ACHN (cell line): ENCODE measurements at regions not wholly inside any gene's neighbourhood (a gene's known extent, or its start where the extent isn't known, plus 50 kb on each side); places are given as distances from the start of the nearest gene placed in this dataset.

Source experiments
- DNase-seq: peaks from one replicate; pipeline ENCODE4 v3.0.0-alpha.2; 2015
- in situ Hi-C: cut with HindIII; loops from 2 replicates; pipeline ENCODE4 v1.10.0; 2017; ENCODE audit warnings: low sequenced_read_pairs, low pct_ligation_motif_present, low pct_unique_long_range_greater_than_20kb

GRCh38 chr10:30256084-30256483 lies 93.0 kb downstream of the MTPAP start:
- in situ Hi-C loops = no loop called here
- DNase-seq = no peak

DNA sequence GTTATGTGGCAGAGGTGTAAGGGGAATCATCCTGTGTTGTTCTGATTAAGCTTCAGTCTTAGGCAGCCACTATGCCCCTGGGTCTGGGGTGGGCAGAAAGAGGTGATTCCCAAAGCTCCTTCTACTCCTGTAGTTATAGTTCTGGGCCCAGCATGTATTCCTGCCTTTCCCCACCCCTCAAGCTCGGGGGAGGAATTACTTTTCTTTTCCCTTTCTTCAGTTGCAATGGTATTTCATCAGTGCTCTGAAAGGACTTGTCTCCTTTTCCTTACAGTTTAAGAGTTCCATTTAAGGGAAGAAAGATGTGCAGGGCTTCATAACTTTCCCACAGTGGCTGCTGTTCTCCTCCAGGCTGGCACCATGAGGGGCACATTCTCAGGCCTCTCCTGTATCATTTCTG lies 94.2 kb downstream of the MTPAP start:
- in situ Hi-C loops = no loop called here
- DNase-seq = no peak

DNA sequence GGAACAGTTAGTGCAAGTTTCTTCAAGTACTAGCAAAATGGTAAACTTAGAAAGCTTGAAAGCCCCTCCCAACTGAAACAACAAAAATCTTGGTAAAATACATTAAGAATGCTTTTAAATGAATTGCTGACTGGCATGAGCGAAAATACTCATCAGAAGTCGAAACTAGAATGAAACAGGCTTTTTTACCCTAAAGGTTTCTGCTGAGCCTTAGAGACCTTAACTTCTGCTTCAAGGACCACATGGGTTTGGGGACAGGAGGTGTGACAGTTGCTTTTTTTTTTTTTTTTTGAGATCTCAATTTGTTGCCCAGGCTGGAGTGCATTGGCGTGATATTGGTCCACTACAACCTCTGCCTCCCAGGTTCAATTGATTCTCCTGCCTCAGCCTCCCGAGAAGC lies 100.3 kb downstream of the MTPAP start:
- no peak for DNase-seq
- in situ Hi-C loops = no loop called here

DNA sequence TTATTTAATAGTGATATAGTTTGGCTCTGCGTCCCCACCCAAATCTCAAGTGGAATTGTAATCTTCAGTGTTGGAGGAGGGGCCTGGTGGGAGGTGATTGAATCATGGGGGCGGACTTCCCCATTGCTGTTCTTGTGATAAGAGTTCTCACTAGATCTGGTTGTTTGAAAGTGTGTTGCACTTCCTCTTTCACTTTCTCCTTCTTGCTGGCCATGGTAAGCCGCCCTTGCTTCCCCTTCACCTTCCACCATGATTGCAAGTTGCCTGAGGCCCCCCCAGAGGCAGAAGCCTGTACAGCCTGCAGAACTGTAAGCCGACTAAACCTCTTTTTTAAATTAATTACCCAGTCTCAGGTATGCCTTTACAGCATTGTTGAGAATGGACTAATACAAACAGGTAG lies 101.4 kb downstream of the MTPAP start:
- DNase-seq = no peak
- in situ Hi-C loops = no loop called here

DNA sequence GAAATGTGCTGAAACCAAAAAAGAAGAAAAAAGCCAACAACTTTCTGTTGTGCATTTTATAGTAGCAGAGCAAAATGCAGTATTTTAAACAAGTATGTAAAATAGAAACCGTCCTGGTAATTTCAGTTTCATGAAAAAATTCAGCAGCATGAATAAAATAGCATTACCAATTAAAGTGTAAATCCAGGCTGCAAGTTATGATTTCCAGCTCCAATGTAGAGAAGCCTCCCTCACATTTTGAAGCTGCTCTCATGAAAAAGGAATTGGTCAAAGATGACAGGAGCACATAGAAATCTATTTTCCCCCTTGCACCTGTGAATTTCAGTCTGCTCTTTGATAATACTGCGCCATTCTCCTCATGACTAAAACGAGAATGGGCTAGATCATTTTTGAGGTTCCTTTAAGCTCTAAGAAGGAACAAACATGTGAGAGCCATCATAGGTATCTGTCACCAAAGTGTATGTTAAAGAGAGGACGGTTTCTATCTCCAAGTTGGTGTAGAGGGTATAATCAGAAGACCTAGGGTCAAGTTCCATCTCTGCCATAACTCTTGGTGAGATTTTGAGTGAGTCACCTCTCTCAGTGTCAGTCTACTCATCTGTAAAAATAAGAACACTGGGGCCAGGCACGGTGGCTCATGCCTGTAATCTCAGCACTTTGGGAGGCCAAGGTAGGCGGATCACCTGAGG lies 107.5 kb downstream of the MTPAP start:
- in situ Hi-C loops = no loop called here
- DNase-seq = no peak

DNA sequence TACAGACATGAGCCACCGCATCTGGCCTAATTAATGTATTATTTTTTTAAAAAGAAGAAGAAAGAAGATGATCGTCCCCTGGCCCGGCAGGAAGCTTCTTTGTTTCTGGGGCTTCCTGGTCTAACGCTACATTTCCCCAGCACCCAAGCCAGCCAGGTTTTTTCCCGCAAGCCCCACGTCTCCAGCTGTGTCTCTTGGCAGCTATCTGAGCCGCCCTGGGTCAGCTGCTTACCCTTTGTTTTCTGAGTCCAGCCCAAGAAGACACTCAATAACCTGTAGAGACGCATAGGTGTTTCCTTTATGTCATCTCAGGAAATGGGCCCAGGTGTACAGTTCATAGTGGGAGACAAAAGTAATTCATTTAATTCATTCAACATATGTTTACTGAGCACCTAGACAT lies 110.2 kb downstream of the MTPAP start:
- in situ Hi-C loops = no loop called here
- no peak for DNase-seq

DNA sequence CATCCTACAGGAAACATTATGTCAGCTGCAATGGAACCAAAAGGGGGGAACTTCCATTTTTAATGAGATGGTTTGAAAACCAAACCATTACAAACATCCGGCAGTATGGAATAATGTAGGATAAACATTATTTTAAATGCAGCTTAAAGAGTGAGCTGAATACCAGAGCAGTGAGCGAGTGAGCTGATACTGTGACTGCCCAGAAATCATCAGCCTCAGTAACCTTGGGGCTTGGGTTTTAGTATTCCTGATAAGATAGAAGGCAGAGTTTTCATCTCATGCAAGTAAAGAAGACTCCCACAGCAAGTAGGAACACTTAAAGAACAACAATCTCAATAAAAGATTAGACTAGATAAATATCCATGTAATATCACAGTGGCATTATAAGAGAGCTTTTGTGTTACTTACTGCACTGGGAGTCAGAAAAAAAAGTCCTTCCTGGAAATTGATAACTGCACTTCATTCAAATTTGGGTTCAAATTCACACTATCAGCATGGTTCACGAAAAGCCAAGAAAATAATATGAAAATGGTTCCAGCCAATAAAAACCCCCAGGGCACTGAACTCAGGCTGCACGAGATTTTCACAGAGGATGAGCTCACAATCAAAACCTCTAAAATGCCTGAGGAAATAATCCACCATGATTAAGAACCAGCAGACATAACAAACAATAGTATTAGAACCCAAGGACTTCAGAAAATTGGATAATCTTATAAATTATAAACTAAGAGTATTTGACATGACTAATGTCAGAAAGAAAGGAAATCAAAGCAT lies 115.7 kb downstream of the MTPAP start:
- in situ Hi-C loops = no loop called here

GRCh38 chr10:30231709-30232108 lies 117.4 kb downstream of the MTPAP start:
- DNase-seq = no peak
- in situ Hi-C loops = no loop called here

More for the DNA sequence above, 115.7 kb downstream of the MTPAP start:
- no peak for DNase-seq

DNA sequence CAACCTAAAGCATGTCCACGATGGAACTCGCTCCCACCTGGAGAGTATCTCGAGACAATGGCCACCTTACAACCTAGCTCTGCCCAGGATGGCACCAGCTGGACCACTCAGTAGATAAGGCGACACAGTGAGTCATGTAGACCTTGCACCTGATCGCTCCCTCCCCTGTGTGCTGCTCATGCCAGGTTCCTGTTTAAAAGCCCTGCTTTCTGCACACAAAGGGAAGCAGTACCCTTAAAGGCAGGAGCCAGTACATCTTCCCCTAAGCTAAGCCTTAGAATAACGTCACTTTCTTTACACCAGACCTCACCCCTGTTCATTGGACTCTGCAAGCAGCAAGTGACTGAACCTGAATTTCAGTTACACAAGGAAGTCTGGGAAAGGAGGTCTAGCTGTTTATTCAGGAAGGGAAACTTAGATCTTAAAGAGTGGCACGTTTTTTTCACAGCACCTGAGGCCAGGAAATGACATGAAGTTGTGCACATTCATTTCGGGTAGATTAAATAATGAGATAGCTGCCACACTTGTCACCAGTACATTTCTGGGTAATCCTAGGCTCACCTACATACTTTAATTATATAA lies 117.9 kb downstream of the MTPAP start:
- in situ Hi-C loops = no loop called here
- DNase-seq = no peak

GRCh38 chr10:30229536-30229935 lies 119.5 kb downstream of the MTPAP start:
- in situ Hi-C loops = no loop called here
- no peak for DNase-seq

DNA sequence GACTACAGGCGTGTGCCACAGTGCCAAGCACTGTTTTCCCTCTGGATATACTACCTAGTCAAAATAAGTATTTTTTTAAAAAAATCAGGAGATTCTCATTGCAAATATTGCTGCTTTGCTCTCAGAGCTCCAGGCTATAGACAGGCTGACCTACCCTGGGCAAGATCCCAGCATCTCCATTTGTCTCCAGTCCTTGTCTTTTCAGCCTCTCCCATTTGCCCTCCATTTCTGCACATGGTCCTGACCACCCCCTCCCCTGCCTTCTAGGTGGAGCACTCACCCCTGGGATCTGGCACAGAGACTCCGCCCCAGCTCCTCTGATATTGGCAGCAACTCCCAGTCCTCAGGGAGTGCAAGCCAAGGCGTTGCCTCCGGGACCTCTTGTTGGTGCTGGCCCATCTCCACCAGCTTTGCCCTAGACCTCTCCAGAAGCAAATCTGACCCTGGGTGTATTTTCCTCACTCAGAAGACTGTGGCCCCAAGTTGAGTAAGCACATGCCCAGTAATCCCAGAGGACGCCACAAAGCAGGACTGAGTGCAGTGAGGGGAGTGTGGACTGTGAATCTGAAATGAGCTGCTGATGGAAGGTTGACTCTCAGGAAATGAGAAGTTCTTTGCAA lies 120.6 kb downstream of the MTPAP start:
- in situ Hi-C loops = no loop called here
- no peak for DNase-seq

DNA sequence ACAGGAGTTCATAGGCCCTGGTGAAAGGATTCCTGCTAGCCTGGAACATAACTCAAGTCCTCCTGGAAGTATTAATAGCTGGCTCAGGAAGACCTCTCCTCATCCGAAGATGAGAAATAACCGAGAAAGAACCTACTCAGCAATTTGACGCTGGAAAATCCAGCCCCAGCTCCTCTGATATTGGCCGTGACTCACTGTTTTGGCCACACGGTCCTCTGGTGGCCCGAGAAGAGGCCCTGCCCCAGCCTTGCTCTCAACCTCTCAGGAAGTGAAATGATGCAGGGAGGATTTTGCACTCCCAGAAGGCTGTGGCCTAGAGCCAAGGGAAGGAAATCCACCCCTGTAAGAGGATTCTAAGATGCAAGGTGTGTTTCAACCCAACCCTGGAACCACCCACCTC lies 121.6 kb downstream of the MTPAP start:
- in situ Hi-C loops = no loop called here
- DNase-seq = no peak

GRCh38 chr10:30219971-30220751 lies 128.9 kb downstream of the MTPAP start:
- peak; percentile 35 for DNase-seq
- in situ Hi-C loops = no loop called here

DNA sequence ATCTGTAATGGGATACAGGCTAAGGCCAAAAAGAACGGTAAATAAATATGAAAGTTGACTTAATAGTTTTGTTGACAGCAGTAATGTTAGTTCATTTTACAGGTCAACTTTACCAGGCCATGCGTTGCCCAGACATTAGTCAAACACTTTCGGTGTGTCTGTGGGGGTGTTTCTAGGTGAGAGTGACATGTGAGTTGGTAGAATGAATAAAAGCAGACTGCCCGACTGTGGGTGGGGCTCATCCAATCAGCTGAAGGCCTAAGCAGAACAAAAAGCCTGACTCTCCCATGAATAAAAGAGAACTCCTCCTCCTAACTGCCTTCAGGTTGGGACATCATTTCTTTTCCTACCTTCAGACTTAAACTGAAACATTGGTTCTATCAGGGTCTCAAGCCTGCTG lies 132.3 kb downstream of the MTPAP start:
- DNase-seq = no peak
- in situ Hi-C loops = no loop called here

- no peak for DNase-seq
- in situ Hi-C loops = no loop called here
Observed at GRCh38 chr10:30215623-30216022, 133.5 kb downstream of the MTPAP start.

- no peak for DNase-seq
- in situ Hi-C loops = no loop called here
Observed at GRCh38 chr10:30215141-30215540, 133.9 kb downstream of the MTPAP start.

GRCh38 chr10:30210296-30210695 lies 138.8 kb downstream of the MTPAP start:
- in situ Hi-C loops = no loop called here
- no peak for DNase-seq

GRCh38 chr10:30208330-30208729 lies 140.7 kb downstream of the MTPAP start:
- in situ Hi-C loops = no loop called here
- no peak for DNase-seq
